Activated CD4-positive, alpha-beta T cell treated with anti-CD3 and anti-CD28 coated beads for 48 hours (primary cell): ENCODE measurements at regions not wholly inside any gene's neighbourhood (a gene's known extent, or its start where the extent isn't known, plus 50 kb on each side); places are given as distances from the start of the nearest gene placed in this dataset.

Source experiments
- DNase-seq: peaks from one replicate; pipeline ENCODE4 v3.0.0-alpha.2; 2020

- DNase-seq = no peak
These were observed 407.3 kb downstream of the NXPE2 start for GRCh38 chr11:115085461-115086210.

GRCh38 chr11:115087791-115088190, 409.5 kb downstream of the NXPE2 start:
- no peak for DNase-seq

DNA sequence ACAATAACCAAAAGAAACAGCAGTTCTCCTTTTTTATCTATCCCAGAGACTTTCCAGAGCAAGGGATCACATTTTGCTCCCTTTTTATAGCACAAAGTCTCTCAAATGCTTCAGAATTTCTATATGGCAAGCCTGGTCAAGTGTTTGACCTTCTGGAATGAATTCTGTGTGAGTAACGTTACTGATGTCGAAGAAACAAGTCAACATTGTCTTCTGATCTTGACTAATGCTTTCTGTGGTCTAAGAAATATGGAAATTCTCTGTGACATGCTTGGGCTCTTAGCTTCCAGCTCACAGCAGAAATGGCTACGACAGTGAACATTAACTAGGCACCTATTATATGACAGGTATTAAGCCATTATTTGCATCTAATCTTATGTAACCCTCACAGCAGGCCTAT, 411.7 kb downstream of the CADM1 start:
- DNase-seq = no peak

DNA sequence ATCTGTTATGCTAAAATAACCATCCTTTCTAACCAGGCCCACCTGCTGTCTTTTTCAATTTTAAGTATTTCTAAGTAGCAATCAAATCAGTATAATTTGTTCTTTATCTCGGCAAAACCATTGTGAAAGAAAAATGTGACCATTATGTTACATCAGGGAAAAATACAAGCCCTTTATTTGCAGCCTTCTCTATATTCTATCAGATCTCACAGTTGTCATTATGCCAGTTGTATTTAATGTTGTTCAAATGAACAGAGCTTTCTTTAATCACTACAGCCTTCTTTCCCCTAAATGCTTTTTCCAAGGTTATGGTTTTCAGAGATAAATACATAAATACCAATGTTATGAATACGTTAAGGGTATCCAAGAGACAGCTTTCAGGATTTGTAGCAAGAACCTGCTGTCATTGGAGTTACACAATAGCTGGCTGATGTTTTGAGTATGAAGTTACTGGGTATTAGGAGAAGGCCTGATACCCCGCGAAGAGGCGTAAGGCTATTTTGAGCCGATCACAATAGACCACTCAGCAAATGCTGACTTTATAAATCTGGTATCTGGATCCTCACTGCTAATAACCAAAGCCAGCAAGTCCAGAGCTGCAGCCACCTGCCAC, 406.3 kb downstream of the CADM1 start:
- DNase-seq = no peak

GRCh38 chr11:115100706-115101105, 403.5 kb downstream of the CADM1 start:
- DNase-seq = no peak

DNA sequence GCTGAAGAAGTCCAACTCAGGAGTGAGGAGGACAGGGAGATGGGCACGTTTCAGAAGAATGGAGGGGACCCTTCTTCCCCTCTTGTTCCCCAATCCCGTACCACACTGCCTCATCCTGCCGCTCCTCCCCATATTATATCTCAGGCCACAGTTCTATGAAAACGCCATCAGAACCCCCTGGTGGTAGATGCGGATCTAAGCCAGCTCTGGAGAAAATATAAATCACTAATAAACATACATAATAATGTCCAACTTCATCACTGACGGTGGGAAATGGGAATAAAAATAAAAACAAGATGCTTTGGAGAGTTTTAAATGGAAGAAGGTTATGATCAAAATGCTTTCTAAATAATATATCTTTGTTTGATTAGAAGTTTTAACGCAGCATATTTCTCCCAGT, 400.3 kb downstream of the CADM1 start:
- DNase-seq = no peak

DNA sequence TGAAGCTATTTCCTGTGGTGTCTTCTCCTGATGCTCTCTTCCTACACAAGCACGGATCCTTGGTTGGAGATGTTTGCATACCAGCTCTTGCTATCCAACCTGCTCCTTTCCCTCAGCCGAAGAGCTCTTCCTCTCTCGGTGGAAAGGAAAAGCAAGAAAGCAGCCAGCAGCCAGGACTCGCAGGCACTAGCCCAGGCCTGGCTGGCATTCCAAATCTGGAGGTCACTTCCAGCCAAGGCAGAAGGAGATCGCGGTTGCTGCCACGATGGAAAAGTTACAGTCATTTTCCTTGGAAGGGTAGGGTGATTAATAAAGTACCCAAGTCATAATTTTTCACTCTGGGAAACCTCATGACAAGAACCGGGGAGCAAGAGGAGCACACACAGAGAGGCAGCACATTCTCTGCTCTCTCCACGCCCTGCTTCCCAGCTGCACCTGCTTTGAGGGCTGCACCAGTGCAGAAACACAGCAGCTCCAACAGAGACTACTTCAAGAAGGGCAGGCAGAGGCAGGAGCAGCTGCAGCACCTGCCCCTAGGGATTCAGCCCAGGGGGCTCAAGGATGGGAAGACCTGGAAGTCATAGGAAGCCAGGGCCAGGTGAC, 399.3 kb downstream of the CADM1 start:
- no peak for DNase-seq

GRCh38 chr11:115111066-115111465, 393.1 kb downstream of the CADM1 start:
- no peak for DNase-seq

GRCh38 chr11:115112754-115113153, 391.5 kb downstream of the CADM1 start:
- DNase-seq = no peak

- no peak for DNase-seq
These were observed 386.2 kb downstream of the CADM1 start for GRCh38 chr11:115117956-115118493.

GRCh38 chr11:115119146-115119545, 385.1 kb downstream of the CADM1 start:
- no peak for DNase-seq
